NCI-H460 (cell line): ENCODE measurements at regions not wholly inside any gene's neighbourhood (a gene's known extent, or its start where the extent isn't known, plus 50 kb on each side); places are given as distances from the start of the nearest gene placed in this dataset.

Experiments used
- DNase-seq: peaks from one replicate; pipeline ENCODE4 v3.0.0-alpha.2; 2016; ENCODE audit warnings: low read depth; ENCODE audit errors: extremely low read depth

DNA sequence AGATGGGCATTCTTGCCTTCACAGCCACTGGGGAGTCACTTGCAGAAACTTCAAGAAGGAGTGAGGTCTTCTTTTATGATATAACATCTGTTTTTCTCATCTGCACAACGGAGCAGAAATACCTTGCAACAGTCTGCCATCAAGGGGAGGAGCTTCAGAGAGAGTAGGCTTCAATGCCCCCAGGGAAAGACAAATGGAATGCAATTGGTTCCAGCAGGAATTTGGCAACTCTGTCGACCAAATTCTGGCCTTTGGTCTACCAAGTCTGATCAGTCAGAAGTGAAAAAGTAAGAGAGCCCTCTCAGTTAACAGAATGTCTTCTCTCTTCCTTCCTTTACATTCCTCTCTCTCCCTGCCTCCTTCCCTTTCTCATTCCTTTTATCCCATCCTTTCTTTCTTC, 229.3 kb downstream of the IDS start:
- DNase-seq, result no peak

DNA sequence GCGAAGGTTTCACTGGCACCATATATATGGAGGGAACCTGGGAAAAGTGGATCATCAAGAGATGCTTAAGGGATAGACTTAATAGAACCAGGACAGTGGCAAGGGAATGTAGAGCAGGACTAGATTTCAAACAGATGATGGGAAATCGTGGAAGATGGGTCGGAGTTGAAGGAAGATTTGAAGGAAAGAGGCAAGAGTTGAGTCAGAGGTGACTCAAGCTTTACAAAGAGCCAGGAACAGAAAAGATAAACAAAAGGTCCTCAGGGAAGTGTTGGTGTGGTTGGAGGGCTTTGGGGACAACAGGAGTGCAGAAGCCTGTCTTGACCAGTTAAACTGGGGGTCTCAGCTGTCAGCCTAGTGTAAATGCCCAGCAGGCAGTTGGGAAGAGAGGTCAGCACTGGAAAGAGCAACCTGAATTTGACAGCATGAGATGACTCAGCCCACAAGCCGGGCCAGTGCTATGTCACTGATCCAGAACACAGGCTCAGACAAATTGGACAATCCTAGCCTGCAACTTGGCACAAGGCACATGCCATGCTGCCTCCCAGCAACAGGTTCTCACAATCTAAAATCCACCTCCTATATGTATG, 230.5 kb downstream of the IDS start:
- DNase-seq, result no peak

DNA sequence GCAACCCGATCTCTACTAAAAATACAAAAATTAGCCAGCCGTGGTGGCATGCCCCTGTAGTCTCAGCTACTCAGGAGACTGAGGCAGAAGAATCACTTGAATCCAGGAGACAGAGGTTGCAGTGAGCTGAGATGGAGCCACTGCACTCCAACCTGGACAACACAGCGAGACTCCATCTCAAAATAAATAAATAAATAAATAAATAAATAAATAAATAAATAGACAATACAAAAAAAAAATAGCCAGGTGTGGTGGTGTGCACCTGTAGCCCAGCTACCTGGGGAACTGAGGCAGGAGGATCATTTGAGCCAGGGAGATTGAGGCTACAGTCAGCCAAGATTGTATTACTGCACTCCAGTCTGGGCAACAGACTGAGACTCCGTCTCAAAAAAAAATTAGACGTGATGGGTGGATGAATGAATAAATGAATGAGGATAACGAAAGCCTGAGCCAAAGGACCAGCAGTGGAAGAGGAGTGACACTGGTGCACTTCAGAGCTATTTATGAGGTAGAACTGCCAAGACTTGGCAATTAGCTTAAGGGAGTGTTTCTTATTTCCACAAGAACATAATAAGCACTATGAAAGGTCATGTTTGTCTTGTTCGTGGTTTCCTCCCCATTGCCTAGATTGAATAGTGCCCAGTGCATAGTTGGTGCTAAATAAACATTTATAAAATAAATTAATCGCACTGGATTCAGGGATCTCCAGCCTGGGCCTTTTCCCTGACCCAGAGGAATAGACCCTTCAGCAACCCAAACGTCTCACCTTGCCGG, 232.2 kb downstream of the IDS start:
- no peak for DNase-seq

DNA sequence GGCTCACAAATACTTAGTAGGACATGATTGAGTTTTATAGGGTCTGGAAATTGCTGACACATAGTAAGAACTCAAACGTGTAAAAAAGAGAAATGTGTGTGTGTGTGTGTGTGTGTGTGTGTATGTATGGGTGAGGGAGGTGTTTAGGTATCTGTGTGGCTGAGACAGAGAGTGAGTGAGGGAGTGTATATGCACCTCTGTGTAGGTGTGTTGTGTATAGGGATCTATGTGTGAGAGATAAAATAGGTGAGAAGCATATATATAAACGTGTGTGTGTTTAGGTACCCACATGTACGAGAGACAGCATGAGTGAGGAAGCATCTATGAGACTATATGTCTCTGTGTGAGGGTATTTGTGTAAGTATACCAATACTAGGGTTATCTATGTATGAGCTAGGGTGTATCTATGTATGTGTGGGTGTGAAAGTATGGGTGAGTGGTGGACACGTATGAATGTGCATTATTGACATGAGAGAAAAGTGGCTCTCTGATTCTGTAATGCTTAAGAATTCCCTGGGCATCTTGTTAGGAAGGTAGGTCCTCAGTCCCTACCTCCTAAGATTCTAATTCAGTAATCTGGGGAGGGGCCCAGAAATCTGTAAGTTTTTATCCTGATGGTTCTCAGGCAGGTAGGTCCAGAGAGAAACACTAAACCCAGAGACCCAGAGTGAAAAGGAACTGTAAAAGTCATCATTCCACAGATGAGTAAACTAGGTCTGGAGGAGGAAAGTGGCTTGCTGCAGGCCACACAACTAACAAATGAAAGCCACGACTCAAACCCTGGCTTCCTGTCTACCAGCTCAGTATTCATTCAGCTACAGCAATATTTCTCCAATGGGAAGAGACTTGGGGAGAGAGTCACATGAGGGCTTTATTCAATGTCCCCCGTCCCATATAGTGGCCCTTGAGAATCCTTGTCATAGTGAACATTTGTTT, 237.0 kb downstream of the IDS start:
- no peak for DNase-seq

DNA sequence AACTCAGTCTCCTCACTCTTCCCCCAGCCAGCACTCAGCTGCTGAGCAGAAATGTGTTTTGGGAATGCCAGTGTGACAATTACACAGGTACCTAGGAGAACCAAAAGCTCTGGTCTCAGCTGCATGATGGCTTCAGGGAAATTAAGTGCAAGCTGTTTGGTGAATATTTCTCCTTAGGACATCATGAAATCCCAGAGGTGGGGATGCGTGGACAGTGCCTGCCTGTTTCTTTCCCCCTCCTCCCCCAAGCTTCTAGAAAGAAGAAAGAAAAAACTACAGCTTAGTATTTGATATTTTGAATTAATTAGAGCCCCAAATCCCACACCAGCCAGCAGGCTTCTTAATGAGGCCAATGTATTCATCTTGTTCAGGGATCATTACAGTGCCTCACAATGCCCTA, 243.0 kb downstream of the IDS start:
- no peak for DNase-seq

DNA sequence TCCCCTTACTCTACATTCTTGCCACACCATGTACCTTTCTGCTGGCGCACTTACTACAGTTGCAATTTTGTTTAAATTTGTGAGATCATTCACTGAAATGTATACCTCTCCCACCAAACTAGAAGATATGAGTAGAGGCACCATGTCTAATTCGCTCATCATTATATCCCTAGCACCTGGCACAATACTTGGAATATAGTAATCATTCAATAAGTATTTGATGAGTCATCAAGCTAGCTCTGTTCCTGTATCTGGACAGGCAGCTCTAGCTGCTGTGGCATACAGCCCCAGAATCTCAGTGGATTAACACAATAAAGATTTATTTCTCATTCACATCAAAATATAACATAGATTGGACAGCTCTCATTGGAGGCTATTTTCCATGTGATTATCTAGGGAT, 245.9 kb downstream of the IDS start:
- no peak for DNase-seq

DNA sequence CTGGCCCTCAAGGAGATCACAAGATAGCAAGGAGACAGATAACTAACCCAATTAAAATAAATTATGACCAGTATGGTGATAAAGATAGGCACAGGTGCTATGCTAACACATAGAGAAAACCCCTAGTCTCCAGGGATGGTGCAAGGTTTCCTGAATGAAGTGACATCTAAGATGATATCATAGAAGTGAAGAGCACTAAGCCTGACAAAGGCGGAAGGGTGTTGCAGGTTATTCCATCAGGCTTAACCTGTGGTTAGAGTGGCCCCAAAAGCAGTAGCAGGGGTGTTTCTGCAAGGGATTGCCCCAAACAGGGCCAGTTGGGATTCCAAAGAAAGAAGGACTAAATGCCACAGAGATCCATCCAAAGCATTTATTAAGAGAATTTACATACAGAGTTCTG, 249.2 kb downstream of the IDS start:
- DNase-seq, result no peak

DNA sequence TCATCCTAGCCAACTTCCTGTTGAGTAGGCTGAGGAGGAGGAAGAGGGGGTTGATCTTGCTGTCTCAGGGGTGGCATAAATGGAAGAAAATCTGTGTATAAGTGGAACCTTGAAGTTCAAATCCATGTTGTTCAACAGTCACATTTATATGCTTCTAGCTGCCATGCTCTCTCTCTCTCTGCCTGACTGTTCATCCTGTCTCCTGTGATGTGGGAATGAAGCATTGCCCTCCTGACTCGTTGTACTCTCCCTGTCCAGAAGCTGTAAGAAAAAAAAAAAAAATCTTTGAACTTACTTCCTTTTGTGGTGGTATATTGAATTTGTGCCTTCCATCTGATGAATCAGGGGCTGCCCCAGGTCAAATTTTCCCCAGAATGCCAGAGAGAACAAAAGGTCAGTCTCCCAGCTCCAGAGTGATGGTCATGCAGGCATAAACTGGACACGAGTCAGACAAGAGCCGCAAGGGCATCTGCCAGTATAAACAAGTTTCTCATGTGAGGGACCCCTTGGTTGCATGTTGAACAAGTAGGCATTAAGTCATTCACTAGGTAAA, 257.0 kb downstream of the IDS start:
- no peak for DNase-seq

DNA sequence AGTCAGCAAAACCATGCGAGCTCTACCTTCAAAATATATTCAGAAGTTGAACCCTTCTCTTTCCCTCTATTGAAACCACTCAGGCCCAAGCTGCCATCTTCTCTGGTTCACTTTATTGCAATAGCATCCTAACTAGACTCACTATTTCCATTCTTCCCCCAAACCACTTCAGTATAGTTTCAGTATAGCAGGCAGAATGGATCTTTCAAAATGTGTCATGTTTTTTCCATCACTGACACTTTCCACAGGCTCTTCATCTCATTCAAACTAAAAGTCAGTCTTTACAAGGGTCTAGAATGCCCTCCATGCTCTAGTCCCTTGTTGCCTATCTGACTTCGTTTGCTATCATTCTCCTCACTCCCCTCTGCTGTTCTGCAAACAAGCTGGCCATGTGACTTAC, 274.4 kb downstream of the IDS start:
- no peak for DNase-seq

DNA sequence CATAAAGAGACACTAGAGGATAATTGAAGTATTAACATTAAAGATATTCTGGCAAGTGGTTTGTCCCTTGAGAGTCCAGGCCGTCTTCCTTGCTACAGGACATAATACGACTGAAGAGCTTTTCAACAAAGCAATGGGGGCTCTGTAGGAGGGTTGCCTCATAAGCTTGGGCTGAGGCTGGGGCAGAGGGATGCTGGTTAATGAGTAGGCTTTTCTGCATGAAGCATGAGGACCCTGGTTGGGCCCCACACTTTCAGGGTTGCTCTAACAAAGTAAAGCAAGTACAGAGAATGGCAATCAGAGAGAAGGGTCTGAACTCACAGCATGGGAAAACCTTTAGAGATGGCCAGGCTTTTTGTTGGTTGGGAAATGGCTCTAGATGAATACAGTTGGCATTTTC, 281.3 kb downstream of the IDS start:
- DNase-seq, result no peak

DNA sequence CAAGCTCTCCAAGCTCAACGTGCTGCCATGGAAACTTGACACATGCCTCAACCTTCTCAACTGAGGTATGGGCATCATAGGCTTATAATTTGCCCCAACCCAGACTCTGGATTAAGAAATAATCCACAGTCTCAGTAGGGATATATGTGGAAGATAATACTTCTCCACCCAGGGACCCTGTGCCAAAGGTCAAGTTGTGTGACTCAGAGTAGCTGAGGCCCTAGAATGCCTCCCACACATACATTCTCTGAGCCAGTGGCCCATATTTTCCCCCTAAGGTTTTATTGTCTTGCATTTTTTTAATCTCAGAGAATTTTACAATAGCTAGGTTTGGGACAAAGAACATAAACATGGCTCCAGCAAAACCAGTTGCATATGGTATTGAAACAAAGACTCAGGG, 283.1 kb downstream of the IDS start:
- no peak for DNase-seq

DNA sequence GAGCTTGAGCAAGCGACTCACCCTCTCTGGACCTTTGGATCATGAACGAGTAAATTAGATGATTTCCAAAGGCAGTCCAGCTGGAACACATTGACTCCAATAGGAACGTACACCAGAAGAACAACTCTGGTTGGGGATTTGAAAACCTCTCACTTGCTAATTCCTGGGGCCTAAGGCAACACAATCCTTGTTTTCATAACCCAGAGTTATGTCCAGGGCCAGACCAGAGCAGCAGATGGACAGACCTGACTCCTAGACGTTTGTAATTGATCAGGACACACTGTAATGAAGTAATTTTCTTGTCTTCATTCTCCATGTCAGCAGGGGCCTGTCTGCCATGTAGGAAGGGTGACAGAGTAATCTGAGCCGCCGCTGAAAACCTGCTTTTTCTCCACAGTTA, 283.9 kb downstream of the IDS start:
- no peak for DNase-seq

DNA sequence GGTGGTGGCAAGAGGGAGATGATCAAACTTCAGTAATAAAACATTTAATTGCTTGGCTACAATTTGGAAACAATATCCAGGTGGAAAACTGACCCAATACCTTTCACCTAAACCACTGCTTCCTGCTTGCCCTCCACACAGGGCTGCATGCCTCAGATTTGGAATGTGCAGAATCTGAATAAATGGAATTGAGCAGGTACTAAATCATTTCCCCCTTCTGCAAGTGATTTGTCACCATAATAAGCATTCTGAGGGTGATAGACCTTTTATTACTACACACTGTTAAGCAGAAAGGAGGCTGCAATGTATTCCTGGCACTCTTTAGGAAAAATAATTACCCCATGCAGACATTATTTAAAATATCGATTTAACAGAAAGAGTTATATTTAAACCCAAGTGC, 291.8 kb downstream of the IDS start:
- DNase-seq, result no peak

DNA sequence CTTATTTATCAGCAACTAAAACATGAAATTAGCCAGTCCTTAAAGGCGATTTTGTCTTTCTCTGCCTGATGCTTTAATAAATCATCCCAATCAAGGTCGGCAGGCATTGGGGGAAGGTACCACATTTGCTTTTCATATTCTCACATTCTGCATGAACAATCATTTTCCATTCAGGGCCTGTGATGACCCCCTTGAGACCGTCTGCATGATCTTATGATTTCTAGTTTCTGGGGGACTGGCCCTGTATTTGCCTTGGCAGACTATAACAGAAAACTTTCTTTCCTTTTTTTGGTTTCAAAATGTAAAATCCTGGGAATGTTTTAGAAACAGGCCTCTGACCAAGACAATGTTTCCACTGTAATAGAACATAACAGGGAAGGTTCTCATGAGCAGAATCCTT, 296.8 kb downstream of the IDS start:
- no peak for DNase-seq

DNA sequence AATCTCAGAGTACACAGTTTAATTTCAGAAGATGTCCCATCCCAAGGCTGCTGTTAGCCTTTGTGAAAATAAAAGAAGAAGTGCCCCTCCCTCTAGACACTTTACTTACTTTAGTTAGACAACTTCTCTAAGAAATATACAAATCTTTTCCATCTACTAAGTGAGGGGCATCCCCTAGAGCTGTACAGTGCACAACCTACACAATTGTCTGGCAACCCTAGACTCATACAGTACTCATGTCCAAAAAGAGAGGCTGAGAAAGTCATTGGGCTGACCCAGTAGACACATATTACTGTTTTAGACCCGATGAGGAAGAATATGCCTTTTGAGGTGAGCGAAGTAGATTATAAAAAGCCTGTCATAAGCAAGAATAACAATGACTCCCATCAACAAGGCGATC, 297.6 kb downstream of the IDS start:
- DNase-seq, result no peak

DNA sequence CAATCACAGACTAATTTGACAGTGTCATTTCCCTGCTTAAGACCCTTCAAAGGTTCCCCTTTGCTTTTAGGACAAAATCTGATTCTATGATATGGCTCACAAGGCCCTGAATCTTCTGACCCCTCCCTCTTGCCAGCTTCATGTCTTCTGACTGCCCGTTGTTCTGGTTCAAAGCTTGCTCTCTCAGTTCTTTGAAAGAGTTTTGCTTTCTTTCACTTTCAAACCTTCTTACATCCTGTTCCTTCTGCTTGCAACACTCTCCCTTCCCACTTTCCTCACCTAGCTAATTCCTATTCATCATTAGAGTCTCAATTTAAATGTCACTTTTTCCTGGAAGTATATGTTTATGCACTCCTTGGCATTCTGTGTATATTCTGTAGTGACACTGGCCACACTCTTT, 299.2 kb downstream of the IDS start:
- DNase-seq, result no peak

DNA sequence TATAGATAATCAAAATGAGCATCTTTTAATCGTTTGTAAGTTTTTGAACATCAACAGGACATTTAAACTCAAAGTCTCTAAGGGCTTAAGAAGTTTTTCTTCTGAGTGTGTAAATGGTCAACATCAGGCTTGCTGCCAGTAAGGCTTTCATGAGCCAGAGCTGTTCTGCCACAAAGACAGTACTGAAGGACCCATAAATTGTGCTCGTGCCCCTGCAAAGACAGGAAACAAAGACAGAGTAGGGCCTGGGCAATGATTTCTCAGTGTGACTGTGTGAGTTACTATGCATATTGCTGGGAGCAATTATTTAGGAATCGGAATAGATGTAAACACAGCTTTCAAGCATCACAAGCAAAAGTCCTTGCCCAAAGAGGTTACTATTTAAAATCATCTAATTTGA, 300.0 kb downstream of the IDS start:
- DNase-seq, result no peak

DNA sequence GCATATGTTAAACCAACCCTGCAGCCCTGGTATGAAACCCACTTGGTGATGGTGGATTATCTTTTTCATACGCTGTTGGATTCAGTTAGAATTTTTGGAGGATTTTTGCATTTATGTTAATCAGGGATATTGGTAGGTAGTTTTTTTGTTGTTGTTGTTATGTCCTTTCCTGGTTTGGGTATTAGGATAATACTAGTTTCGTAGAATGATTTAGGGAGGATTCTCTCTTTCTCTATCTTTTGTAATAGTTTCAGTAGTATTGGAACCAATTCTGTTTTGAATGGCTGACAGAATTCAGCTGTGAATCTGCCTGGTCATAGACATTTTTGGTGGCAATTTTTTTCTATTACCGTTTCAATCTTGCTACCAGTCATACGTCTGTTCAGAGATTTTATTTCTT, 305.4 kb downstream of the IDS start:
- no peak for DNase-seq

DNA sequence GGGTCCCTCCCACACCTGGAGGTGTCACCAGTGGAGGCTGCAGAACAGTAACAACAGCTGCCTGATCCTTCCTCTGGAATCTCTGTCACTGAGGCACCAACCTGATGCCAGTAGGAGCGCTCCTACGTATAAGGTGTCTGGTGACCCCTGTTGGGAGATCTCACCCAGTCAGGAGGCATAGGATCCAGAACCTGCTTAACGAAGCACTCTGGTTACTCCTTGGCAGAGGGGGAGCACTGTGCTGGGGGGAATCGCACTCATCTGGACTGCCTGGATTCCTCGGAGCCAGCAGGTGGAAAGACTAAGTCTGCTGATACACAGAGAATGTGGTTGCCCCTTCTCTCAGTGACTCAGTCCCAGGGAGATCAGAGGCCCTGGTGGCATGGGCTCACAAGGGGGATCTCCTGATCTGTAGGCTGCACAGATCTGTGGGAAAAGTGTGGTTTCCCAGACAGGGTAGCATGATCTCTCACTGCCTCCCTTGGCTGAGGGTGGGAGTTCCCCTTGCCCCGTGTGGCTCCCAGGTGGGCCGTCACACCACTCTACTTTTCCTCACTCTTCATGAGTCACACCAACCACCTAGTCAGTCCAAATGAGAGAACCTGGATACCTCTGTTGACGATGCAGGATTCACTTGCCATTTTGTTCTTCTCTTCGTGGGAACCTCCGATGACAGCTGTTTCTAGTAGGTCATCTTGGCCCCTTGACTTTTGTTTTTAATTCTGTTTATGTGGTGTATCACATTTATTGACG, 305.9 kb downstream of the IDS start:
- DNase-seq, result no peak

DNA sequence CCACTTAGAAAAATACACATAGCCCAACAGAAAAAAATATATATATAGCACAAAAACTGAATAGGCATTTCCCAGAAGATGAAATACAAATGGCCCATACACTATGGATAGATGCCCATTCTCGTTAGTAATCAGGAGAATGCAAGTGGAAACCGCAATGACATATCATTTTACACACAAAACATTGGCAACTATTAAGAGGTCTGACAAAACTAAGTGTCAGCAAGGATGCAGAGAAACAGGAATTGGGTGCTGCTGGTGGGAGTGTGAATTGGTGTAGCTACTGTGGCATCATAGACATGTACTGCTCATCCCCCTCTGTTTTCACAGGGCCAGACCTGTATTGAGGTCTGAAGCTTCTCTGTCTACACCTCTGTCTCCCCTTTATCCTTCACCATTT, 320.0 kb downstream of the IDS start:
- no peak for DNase-seq
